ENCODE measurements at regions not wholly inside any gene's neighbourhood (a gene's known extent, or its start where the extent isn't known, plus 50 kb on each side); places are given as distances from the start of the nearest gene placed in this dataset.

GRCh38 chr5:167633931-167634341 is 657.5 kb upstream of the WWC1 start:
- no peak for DNase-seq
- Histone ChIP-seq H3K36me3 (no peaks in the 10 kb centered on the region), H3K27ac (no peak overlapping the region), H3K27me3 (no peaks in the 10 kb centered on the region), H3K9me3 (no peaks in the 10 kb centered on the region), H3K4me1 (no peaks in the 10 kb centered on the region), H3K4me3 (no peak overlapping the region)
- no peak for ATAC-seq
- no peak for TF ChIP-seq CTCF (IDR thresholded peaks at IDR 0.05)
- intact Hi-C loops (cut with DNase I), result no loop called here

- ATAC-seq (no peak), DNase-seq (no peak)
- Histone ChIP-seq H3K36me3 (no peaks in the 10 kb centered on the region), H3K9me3 (no peaks in the 10 kb centered on the region), H3K27ac (no peak overlapping the region), H3K4me1 (no peaks in the 10 kb centered on the region), H3K4me3 (no peak overlapping the region), H3K27me3 (no peaks in the 10 kb centered on the region)
- no peak for TF ChIP-seq CTCF (IDR thresholded peaks at IDR 0.05)
- intact Hi-C loops (cut with DNase I), result no loop called here
These were observed 657.0 kb upstream of the WWC1 start for GRCh38 chr5:167634432-167634831.

- intact Hi-C loops (cut with DNase I), result no loop called here
- H3K27ac ChIP-seq, result no peak overlapping the region
- H3K4me3 ChIP-seq, result no peak overlapping the region
- no peaks in the 10 kb centered on the region for H3K27me3 ChIP-seq
- no peaks in the 10 kb centered on the region for H3K4me1 ChIP-seq
- H3K36me3 ChIP-seq, result no peaks in the 10 kb centered on the region
- DNase-seq (no peak), ATAC-seq (no peak)
- H3K9me3 ChIP-seq, result no peaks in the 10 kb centered on the region
- no peak for TF ChIP-seq CTCF (IDR thresholded peaks at IDR 0.05)
These were observed 652.6 kb upstream of the WWC1 start for GRCh38 chr5:167638816-167639215.

GRCh38 chr5:167639273-167639672 is 652.2 kb upstream of the WWC1 start:
- no peak for DNase-seq
- Histone ChIP-seq H3K4me3 (no peak overlapping the region), H3K4me1 (no peaks in the 10 kb centered on the region), H3K36me3 (no peaks in the 10 kb centered on the region), H3K27ac (no peak overlapping the region), H3K27me3 (no peaks in the 10 kb centered on the region), H3K9me3 (no peaks in the 10 kb centered on the region)
- TF ChIP-seq CTCF (IDR thresholded peaks at IDR 0.05), result no peak
- intact Hi-C loops (cut with DNase I), result no loop called here
- ATAC-seq, result no peak

GRCh38 chr5:167639766-167640165 is 651.7 kb upstream of the WWC1 start:
- DNase-seq, result no peak
- H3K27ac ChIP-seq, result no peak overlapping the region
- intact Hi-C loops (cut with DNase I), result no loop called here
- H3K9me3 ChIP-seq, result no peaks in the 10 kb centered on the region
- no peak for TF ChIP-seq CTCF (IDR thresholded peaks at IDR 0.05)
- ATAC-seq, result no peak
- H3K27me3 ChIP-seq, result no peaks in the 10 kb centered on the region
- no peak overlapping the region for H3K4me3 ChIP-seq
- H3K4me1 ChIP-seq, result no peaks in the 10 kb centered on the region
- no peaks in the 10 kb centered on the region for H3K36me3 ChIP-seq

GRCh38 chr5:167642181-167642580 is 649.3 kb upstream of the WWC1 start:
- ATAC-seq (no peak), DNase-seq (no peak)
- intact Hi-C loops (cut with DNase I), result no loop called here

More at GRCh38 chr5:167642181-167642580, 649.3 kb upstream of the WWC1 start:
- no peak for TF ChIP-seq CTCF (IDR thresholded peaks at IDR 0.05)
- Histone ChIP-seq H3K4me1 (no peaks in the 10 kb centered on the region), H3K4me3 (no peak overlapping the region), H3K27ac (no peak overlapping the region), H3K36me3 (no peaks in the 10 kb centered on the region), H3K27me3 (no peaks in the 10 kb centered on the region), H3K9me3 (no peaks in the 10 kb centered on the region)

All from upper lobe of right lung (tissue), 1 donor.